HCT116 (cell line): ENCODE measurements at regions not wholly inside any gene's neighbourhood (a gene's known extent, or its start where the extent isn't known, plus 50 kb on each side); places are given as distances from the start of the nearest gene placed in this dataset.

ENCODE experiments used
- ATAC-seq: fragments of 200-7000 bp; cut with Tn5 transposase; 2 replicates; pipeline ENCODE4 v1.9.1; 2020; ENCODE audit warnings: mild to moderate bottlenecking, moderate library complexity
- BruUV-seq: library from RNA; stranded (reverse); fragments of 400-500 nt; replicated peaks from 2 replicates; lab custom pipeline; 2021; lab: Mats Ljungman, UMichigan
- CTCF ChIA-PET: fragments of 300-600 bp; sonication (Branson Sonifier 250); formaldehyde crosslinking; loops from one replicate; lab custom pipeline; 2021; ENCODE audit warnings: antibody characterized with exemption; lab: Charles Lee
- POLR2A ChIA-PET: fragments of 300-600, 350-600 bp; sonication (Branson Sonifier 250); formaldehyde crosslinking; loops from one replicate; lab custom pipeline; 2021; ENCODE audit warnings: antibody characterized with exemption; lab: Charles Lee
- RAD21 ChIA-PET, 2 experiments: fragments of 300-600 bp; sonication (Branson Sonifier 250); formaldehyde crosslinking; loops; one replicate each; lab custom pipeline; 2023; ENCODE audit warnings: low total read pairs in 2 of 2; ENCODE audit not compliant: uncharacterized antibody in 2 of 2, unreplicated experiment in 2 of 2, low non-redundant PET in 1 of 2; lab: Charles Lee
- DNase-seq: peaks from one replicate; pipeline ENCODE4 v3.0.0-alpha.2; 2010; ENCODE audit warnings: low read depth, low spot score
- H2AFZ ChIP-seq: fragments of 200-600 bp; shearing (Covaris generic), sonication (generic); 2 replicates; pipeline ENCODE4 v1.6.1; 2017; ENCODE audit warnings: low read depth, mixed run types, mixed read lengths, antibody characterized with exemption, low read length; ENCODE audit not compliant: poor library complexity, severe bottlenecking
- H3K27ac ChIP-seq: 2 replicates; pipeline ENCODE4 v1.5.1; 2012; ENCODE audit warnings: low read depth, low read length
- H3K27me3 ChIP-seq: fragments of 200-600 bp; sonication (generic); 2 replicates; pipeline ENCODE4 v1.6.1; 2016; ENCODE audit warnings: mixed run types, low read length, mixed read lengths; ENCODE audit not compliant: insufficient read depth
- H3K36me3 ChIP-seq, 2 experiments: fragments of 200-500 bp in 1 of 2; fragments of 200-600 bp in 1 of 2; sonication (Bioruptor generic) in 1 of 2; sonication (generic) in 1 of 2; 2 replicates each; pipeline versions ENCODE4 v1.5.1 to v1.6.1; 2014 to 2016; ENCODE audit warnings: low read length in 2 of 2, inconsistent platforms in 1 of 2, mixed read lengths in 1 of 2, mixed run types in 1 of 2; ENCODE audit not compliant: insufficient read depth in 2 of 2, control insufficient read depth in 1 of 2
- H3K4me1 ChIP-seq, 2 experiments: fragments of 200-600 bp in 1 of 2; sonication (generic) in 1 of 2; 2 replicates each; pipeline versions ENCODE4 v1.5.1 to v1.6.1; 2012 to 2017; ENCODE audit warnings: low read length in 2 of 2, inconsistent platforms in 1 of 2, mild to moderate bottlenecking in 1 of 2, mixed read lengths in 1 of 2, mixed run types in 1 of 2, moderate library complexity in 1 of 2; ENCODE audit not compliant: insufficient read depth in 2 of 2, control insufficient read depth in 1 of 2
- H3K4me2 ChIP-seq: fragments of 200-600 bp; sonication (generic); 2 replicates; pipeline ENCODE4 v1.6.1; 2017; ENCODE audit warnings: mixed run types, low read length, mixed read lengths
- H3K4me3 ChIP-seq, 2 experiments: fragments of 200-600 bp in 1 of 2; sonication (generic) in 1 of 2; replicated peaks in 1 of 2; 2 replicates each; pipeline ENCODE4 v1.5.1; 2011 to 2016; ENCODE audit warnings: low read length in 2 of 2, control low read depth in 1 of 2, low read depth in 1 of 2, mild to moderate bottlenecking in 1 of 2, mixed read lengths in 1 of 2, mixed run types in 1 of 2
- H3K79me2 ChIP-seq: fragments of 200-600 bp; sonication (generic); 2 replicates; pipeline ENCODE4 v1.6.1; 2017; ENCODE audit warnings: mild to moderate bottlenecking, mixed run types, low read length, moderate library complexity, mixed read lengths; ENCODE audit not compliant: insufficient read depth
- H3K9ac ChIP-seq: fragments of 200-600 bp; sonication (generic); 2 replicates; pipeline ENCODE4 v1.6.1; 2016; ENCODE audit warnings: low read length, mixed read lengths
- H3K9me2 ChIP-seq: fragments of 200-600 bp; sonication (generic), shearing (Covaris generic); 2 replicates; pipeline ENCODE4 v1.6.1; 2017; ENCODE audit warnings: mixed run types, mild to moderate bottlenecking, moderate library complexity; ENCODE audit not compliant: insufficient read depth
- H3K9me3 ChIP-seq, 2 experiments: fragments of 200-500 bp in 1 of 2; fragments of 200-600 bp in 1 of 2; sonication (Bioruptor generic) in 1 of 2; sonication (generic) in 1 of 2; 2 replicates each; pipeline ENCODE4 v1.6.1; 2014 to 2017; ENCODE audit warnings: low read length in 2 of 2, mixed read lengths in 2 of 2, inconsistent platforms in 1 of 2, low read depth in 1 of 2, mild to moderate bottlenecking in 1 of 2, mixed run types in 1 of 2, moderate library complexity in 1 of 2; ENCODE audit not compliant: control insufficient read depth in 1 of 2, insufficient read depth in 1 of 2
- H4K20me1 ChIP-seq: fragments of 200-600 bp; sonication (generic), shearing (Covaris generic); 2 replicates; pipeline ENCODE4 v1.6.1; 2017; ENCODE audit warnings: mixed run types, mild to moderate bottlenecking, moderate library complexity; ENCODE audit not compliant: insufficient read depth
- CEBPB ChIP-seq: IDR thresholded peaks from 2 replicates; pipeline ENCODE4 v1.6.1; 2012; ENCODE audit warnings: low read depth
- EGR1 ChIP-seq: IDR thresholded peaks from 2 replicates; pipeline ENCODE4 v1.6.1; 2012; ENCODE audit warnings: low read depth
- ELF1 ChIP-seq: IDR thresholded peaks from 2 replicates; pipeline ENCODE4 v1.6.1; 2012; ENCODE audit warnings: low read depth, borderline replicate concordance
- EZH2 ChIP-seq: fragments of 200-600 bp; sonication (generic); IDR thresholded peaks from 2 replicates; pipeline ENCODE4 v1.6.1; 2017; ENCODE audit warnings: antibody characterized with exemption, mixed run types
- EZH2phosphoT487 ChIP-seq: fragments of 200-600 bp; IDR thresholded peaks from 2 replicates; pipeline ENCODE4 v1.6.1; 2018; ENCODE audit warnings: antibody characterized with exemption, borderline replicate concordance
- FOSL1 ChIP-seq: IDR thresholded peaks from 2 replicates; pipeline ENCODE4 v1.6.1; 2012; ENCODE audit warnings: low read depth
- JUND ChIP-seq: IDR thresholded peaks from 2 replicates; pipeline ENCODE4 v1.6.1; 2012
- MAX ChIP-seq: IDR thresholded peaks from 2 replicates; pipeline ENCODE4 v1.6.1; 2012
- POLR2A ChIP-seq: IDR thresholded peaks from 2 replicates; pipeline ENCODE4 v1.7.0; 2011; ENCODE audit warnings: borderline replicate concordance; ENCODE audit not compliant: insufficient read depth, insufficient read length; ENCODE audit errors: extremely low read depth
- RAD21 ChIP-seq: IDR thresholded peaks from 2 replicates; pipeline ENCODE4 v1.6.1; 2012; ENCODE audit warnings: low read depth, mild to moderate bottlenecking
- REST ChIP-seq: IDR thresholded peaks from 2 replicates; pipeline ENCODE4 v1.6.1; 2012; ENCODE audit warnings: low read depth
- SP1 ChIP-seq: IDR thresholded peaks from 2 replicates; pipeline ENCODE4 v1.6.1; 2012; ENCODE audit warnings: low read depth
- SRF ChIP-seq: IDR thresholded peaks from 2 replicates; pipeline ENCODE4 v1.6.1; 2012; ENCODE audit warnings: low read depth
- TCF7L2 ChIP-seq: IDR thresholded peaks from 2 replicates; pipeline ENCODE4 v1.7.0; 2011; ENCODE audit warnings: borderline replicate concordance, inconsistent platforms; ENCODE audit not compliant: insufficient read depth, insufficient read length; ENCODE audit errors: extremely low read depth
- ZFX ChIP-seq: fragments of 450-650 bp; IDR thresholded peaks from 2 replicates; pipeline ENCODE4 v1.6.1; 2017
- ZNF274 ChIP-seq: fragments of 200-500 bp; sonication (Bioruptor generic); IDR thresholded peaks from 2 replicates; pipeline ENCODE4 v1.6.1; 2014; ENCODE audit warnings: mild to moderate bottlenecking, low read depth, low read length, inconsistent platforms
- intact Hi-C: fragments of 100-400 bp; cut with micrococcal nuclease; formaldehyde crosslinking; loops from 2 replicates; pipeline ENCODE4 v1.10.0; 2022
- TF ChIP-seq, protein P1 (sequence below), 3 experiments: fragments of 200-600 bp in 1 of 3; sonication (generic) in 1 of 3; IDR thresholded peaks in 2 of 3; conservative IDR thresholded peaks in 1 of 3; 2 replicates each; pipeline ENCODE4 v1.5.1; 2012 to 2017; ENCODE audit warnings: low read depth in 2 of 3, low read length in 2 of 3, antibody characterized with exemption in 1 of 3, borderline replicate concordance in 1 of 3, control low read depth in 1 of 3, mild to moderate bottlenecking in 1 of 3, mixed read lengths in 1 of 3, mixed run types in 1 of 3, moderate library complexity in 1 of 3; ENCODE audit not compliant: insufficient read depth in 1 of 3
- TF ChIP-seq, protein P2 (sequence below): IDR thresholded peaks from 2 replicates; pipeline ENCODE4 v1.6.1; 2011; ENCODE audit warnings: mild to moderate bottlenecking, low read length, moderate library complexity; ENCODE audit not compliant: insufficient replicate concordance; ENCODE audit errors: extremely low read depth
- TF ChIP-seq, protein P3 (sequence below): IDR thresholded peaks from 2 replicates; pipeline ENCODE4 v1.6.1; 2012

DNA sequence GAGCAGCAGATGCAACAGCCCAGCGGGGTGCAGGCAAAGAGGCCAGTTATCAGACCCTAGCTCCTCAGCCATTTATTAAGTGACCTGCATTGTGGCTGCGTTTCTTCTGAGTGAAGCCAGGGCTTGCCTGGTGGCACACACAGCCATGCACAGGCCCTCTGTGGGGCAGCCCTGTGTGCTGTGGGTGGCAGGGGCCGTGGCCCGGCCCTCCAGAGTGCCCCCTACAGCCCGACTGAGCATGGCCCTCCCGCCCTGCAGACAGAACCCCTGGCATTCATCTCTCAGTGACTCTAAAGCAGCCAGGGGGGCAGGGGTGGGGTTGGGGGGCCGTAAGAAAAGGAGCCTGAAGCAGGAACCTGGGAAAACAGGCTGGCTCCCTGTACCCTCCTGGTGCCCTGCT lies 226.0 kb upstream of the PWP1 start:
- peak; percentile 63 for ATAC-seq
- CTCF ChIA-PET = no interaction called here
- no peak for TF ChIP-seq JUND
- no peak for TF ChIP-seq MAX
- TF ChIP-seq SRF = no peak
- no peak for TF ChIP-seq EZH2phosphoT487
- no peak for TF ChIP-seq POLR2A
- TF ChIP-seq RAD21 = no peak
- no peak for TF ChIP-seq EZH2
- TF ChIP-seq TCF7L2 = no peak
- TF ChIP-seq SP1 = no peak
- TF ChIP-seq ZNF274 = no peak
- TF ChIP-seq, protein P1, sequence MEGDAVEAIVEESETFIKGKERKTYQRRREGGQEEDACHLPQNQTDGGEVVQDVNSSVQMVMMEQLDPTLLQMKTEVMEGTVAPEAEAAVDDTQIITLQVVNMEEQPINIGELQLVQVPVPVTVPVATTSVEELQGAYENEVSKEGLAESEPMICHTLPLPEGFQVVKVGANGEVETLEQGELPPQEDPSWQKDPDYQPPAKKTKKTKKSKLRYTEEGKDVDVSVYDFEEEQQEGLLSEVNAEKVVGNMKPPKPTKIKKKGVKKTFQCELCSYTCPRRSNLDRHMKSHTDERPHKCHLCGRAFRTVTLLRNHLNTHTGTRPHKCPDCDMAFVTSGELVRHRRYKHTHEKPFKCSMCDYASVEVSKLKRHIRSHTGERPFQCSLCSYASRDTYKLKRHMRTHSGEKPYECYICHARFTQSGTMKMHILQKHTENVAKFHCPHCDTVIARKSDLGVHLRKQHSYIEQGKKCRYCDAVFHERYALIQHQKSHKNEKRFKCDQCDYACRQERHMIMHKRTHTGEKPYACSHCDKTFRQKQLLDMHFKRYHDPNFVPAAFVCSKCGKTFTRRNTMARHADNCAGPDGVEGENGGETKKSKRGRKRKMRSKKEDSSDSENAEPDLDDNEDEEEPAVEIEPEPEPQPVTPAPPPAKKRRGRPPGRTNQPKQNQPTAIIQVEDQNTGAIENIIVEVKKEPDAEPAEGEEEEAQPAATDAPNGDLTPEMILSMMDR (IDR thresholded peaks at IDR 0.05 in 2 of 3, conservative IDR thresholded peaks at IDR 0.05 in 1 of 3; ENCODE audit: borderline replicate concordance in 1 of 3, insufficient read depth in 1 of 3, low read depth in 2 of 3, low read length in 2 of 3) = no peak
- TF ChIP-seq EGR1 = no peak
- no peak for TF ChIP-seq ZFX
- no peak for TF ChIP-seq REST
- TF ChIP-seq, protein P2, sequence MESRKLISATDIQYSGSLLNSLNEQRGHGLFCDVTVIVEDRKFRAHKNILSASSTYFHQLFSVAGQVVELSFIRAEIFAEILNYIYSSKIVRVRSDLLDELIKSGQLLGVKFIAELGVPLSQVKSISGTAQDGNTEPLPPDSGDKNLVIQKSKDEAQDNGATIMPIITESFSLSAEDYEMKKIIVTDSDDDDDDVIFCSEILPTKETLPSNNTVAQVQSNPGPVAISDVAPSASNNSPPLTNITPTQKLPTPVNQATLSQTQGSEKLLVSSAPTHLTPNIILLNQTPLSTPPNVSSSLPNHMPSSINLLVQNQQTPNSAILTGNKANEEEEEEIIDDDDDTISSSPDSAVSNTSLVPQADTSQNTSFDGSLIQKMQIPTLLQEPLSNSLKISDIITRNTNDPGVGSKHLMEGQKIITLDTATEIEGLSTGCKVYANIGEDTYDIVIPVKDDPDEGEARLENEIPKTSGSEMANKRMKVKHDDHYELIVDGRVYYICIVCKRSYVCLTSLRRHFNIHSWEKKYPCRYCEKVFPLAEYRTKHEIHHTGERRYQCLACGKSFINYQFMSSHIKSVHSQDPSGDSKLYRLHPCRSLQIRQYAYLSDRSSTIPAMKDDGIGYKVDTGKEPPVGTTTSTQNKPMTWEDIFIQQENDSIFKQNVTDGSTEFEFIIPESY = no peak
- TF ChIP-seq CEBPB = no peak
- TF ChIP-seq, protein P3, sequence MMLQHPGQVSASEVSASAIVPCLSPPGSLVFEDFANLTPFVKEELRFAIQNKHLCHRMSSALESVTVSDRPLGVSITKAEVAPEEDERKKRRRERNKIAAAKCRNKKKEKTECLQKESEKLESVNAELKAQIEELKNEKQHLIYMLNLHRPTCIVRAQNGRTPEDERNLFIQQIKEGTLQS = no peak
- no peak for TF ChIP-seq ELF1
- no peak for TF ChIP-seq FOSL1
- BruUV-seq = no TSS peak
- no peak overlapping the region for H2AFZ ChIP-seq
- no peaks in the 10 kb centered on the region for H3K9me2 ChIP-seq
- H3K27ac ChIP-seq = no peak overlapping the region
- no peak overlapping the region for H3K4me2 ChIP-seq
- RAD21 ChIA-PET = no interaction called here
- H3K9ac ChIP-seq = no peak overlapping the region
- H3K9me3 ChIP-seq = no peaks in the 10 kb centered on the region
- no peak overlapping the region for H3K4me3 ChIP-seq
- POLR2A ChIA-PET = no interaction called here
- no peak for DNase-seq
- intact Hi-C loops = no loop called here
- no peaks in the 10 kb centered on the region for H3K27me3 ChIP-seq
- no peaks in the 10 kb centered on the region for H4K20me1 ChIP-seq
- H3K79me2 ChIP-seq = no peaks in the 10 kb centered on the region
- no peaks in the 10 kb centered on the region for H3K36me3 ChIP-seq
- no peaks in the 10 kb centered on the region for H3K4me1 ChIP-seq
